NCI-H2107 treated with DMSO at 0.1 percent for 48 hours (cell line): ENCODE measurements at regions not wholly inside any gene's neighbourhood (a gene's known extent, or its start where the extent isn't known, plus 50 kb on each side); places are given as distances from the start of the nearest gene placed in this dataset.

Experiments used
- DNase-seq: peaks from one replicate; lab custom pipeline; 2025; ENCODE audit not compliant: unreplicated experiment; lab: John Stamatoyannopoulos, UW

- DNase-seq = no peak
Measured at GRCh38 chr10:33453081-33454025, 118.9 kb upstream of the NRP1 start.

- DNase-seq = no peak
Measured at GRCh38 chr10:33448421-33449140, 114.1 kb upstream of the NRP1 start.

DNA sequence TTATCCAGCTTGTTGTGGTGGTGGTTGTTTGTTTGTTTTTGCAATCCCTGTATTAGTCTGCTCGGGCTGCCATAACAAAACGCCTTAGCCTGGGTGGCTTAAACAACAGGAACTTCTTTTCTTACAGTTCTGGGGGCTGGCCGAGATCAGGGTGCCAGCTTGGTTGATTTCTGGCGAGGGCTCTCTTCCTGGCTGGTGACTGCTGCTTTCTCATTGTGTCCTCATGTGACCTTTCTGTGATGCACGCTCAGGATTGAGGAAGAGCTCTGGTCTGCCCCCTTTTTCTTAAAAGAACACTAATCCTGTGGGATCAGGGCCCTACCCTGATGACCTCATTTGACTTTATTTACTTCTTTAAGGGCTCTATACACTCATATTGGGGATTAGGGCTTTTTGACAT lies 107.1 kb upstream of the NRP1 start:
- DNase-seq = no peak

DNA sequence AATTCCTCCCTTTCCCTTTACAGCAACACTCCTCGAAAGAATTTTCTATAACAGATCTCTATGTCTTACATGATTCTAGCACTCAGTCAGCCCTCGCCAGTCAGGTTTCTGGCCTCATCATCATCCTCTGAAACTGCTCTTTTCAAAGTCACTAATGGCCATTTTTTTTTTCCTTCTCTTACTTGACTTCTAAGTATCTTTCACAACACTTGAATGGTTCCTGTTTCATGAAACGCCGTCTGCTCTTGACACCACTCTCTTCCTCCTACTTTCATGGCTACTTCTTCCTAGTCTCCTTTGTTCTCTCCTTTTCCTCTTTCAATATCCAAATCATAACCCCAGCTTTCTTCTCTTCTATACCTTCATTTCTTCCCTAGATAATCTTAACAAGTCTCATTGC lies 100.5 kb upstream of the NRP1 start:
- DNase-seq = no peak

GRCh38 chr10:33428682-33429081 lies 94.2 kb upstream of the NRP1 start:
- DNase-seq = no peak

- no peak for DNase-seq
Measured at GRCh38 chr10:33423154-33423529, 88.7 kb upstream of the NRP1 start.

GRCh38 chr10:33422471-33423153 lies 88.1 kb upstream of the NRP1 start:
- no peak for DNase-seq

DNA sequence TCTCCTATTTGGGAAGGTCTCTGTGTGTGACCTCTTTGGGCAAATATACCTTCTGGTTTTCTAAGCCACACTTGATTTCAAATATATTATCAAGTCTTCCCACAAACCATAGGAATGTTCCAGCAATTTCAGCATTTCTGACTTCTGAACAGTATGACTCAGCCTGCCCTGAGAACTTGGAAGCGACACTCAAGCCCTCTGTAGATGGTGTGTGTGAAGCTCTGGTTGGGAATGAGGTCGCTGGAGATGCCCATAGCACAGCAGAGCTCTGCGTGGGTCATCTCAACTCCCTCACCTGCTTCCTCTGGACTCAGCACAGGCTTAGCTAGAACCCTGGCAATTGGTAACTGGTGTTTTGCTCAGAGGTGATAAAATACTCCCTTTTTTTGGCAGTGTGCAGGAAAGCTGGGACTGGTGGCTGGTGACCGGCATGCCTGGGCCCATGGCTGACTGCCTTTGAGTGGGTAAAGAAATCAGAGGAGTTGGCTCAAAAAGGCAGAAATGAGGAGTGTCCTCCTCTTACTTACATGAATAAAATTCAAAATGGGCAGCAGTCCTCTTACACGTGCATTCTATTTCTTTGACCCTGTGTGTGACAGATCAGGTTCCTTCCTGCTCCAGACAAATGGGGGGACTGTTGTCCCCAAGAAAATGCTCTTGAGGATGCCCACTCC lies 87.5 kb upstream of the NRP1 start:
- no peak for DNase-seq

- no peak for DNase-seq
Measured at GRCh38 chr10:33419311-33419710, 84.8 kb upstream of the NRP1 start.

DNA sequence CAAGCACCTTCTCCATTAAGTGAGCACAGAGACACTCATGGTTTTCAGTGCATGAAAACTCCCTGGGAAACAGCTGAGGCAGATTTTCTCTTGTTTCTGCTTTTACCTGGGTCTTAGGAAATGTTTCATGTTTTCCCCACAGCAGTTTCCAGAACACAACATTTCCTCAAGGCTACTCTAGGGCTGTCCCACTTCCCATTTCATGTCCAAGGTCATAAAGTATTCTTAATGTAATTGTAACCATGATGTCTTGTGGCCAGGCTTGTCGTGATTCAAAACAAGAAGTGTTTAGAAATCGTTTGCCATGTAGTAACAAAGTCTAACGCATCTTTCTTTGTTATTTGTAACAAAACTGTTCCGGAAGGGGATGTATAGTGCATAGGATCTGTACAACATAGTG lies 83.8 kb upstream of the NRP1 start:
- no peak for DNase-seq

GRCh38 chr10:33416691-33417090 lies 82.2 kb upstream of the NRP1 start:
- DNase-seq = no peak

DNA sequence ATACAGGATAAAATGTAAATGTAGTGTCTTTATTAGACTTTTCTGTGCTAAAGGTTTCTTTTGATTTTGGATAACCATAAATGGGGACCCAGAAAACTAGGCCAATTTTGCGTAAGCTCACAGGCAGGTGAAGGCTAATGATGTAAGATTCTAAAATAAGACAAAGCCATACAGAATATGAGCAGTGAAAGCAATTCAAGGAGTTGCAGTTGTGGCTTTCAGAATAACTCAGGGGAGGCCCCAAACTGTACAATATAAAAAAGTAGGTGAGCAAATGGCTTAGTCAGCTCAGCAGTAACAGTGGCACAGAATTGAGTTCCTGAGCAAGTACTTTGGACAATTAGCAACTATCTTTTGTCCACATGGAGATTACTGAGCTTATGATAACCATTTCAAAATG lies 81.7 kb upstream of the NRP1 start:
- DNase-seq = no peak

DNA sequence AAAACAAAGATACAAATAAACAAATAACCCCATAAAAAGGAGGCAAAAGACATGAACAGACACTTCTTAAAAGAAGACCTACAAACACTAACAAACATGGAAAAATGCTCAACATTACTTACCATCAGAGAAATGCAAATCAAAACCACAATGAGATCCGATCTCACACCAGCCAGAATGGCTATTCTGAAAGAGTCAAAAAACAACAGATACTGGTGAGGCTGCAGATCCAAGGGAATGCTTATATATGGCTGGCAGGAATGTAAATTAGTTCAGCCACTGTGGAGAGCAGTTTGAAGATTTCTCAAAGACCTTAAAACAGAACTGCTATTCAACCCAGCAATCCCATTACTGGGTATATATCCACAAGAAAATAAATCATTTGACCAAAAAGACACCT lies 80.4 kb upstream of the NRP1 start:
- DNase-seq = no peak

DNA sequence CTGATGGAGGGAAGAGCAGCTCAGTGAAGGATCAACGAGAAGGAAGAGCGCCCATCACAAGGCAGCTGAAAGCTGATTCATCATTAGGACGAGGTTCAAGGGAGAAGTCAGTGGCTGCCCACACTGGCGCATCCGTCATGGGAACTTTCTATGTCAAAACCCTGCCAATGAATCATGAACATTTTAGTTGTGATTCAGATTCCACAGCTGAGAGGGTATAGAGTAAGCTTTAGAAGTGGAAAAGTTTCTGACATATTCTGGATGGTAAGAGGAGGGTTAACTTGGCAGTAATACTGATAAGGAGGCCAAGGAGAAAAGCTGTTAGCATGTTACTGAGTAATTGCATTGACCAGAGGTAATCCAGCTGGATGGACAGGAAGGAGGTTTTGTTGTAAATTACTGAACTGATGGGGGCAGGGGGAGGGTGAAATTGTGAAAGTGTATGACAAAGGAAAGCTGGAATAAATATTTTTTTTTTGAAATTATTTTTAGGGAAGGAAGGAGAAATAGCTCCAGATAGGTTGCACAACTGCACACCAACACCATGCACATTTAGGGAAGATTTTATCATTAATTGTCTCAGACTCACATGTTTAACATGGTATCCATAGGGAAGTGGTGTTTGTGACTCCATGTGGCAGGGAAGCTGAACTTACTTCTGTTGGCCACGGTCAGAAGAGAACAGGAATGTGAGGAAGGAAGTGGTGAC lies 78.3 kb upstream of the NRP1 start:
- no peak for DNase-seq

GRCh38 chr10:33412241-33412640 lies 77.8 kb upstream of the NRP1 start:
- DNase-seq = no peak

DNA sequence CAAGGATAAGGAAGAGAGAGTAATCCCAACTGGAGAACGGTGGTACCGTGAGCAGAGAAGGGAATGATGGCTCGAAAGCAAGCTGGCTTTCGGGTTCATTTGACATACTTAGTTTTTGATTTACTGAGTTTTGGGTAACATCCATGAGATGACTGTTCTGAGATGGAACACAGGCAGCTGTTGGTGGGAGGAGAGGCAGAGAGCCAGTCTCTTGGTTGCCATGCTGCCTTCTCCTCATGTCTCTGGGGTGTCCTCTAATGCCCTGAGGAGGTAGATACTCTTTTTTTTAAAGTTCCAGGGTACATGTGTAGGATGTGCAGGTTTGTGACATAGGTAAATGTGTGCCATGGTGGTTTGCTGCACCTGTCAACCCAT lies 76.4 kb upstream of the NRP1 start:
- no peak for DNase-seq

GRCh38 chr10:33410096-33410859 lies 75.8 kb upstream of the NRP1 start:
- DNase-seq = no peak

DNA sequence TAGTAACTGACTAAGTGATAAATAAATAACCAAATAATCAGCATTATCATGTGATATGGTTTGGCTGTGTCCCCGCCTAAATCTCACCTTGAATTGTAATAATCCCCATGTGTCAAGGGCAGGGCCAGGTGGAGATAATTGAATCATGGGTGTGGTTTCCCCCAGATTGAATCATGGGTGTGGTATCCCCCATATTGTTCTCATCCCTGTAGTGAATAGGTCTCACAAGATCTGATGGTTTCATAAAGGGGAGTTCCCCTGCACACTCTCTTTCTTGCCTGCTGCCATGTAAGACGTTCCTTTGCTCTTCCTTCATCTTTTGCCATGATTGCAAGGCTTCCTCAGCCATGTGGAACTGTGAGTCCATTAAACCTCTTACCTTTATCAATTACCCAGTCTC lies 72.1 kb upstream of the NRP1 start:
- no peak for DNase-seq

- DNase-seq = no peak
Measured at GRCh38 chr10:33402220-33403073, 68.0 kb upstream of the NRP1 start.
